Ammon's horn (tissue), 1 donor: ENCODE measurements at regions not wholly inside any gene's neighbourhood (a gene's known extent, or its start where the extent isn't known, plus 50 kb on each side); places are given as distances from the start of the nearest gene placed in this dataset.
"Not testable (repeated sequence)": the region's sequence is repeated elsewhere in the genome, so short reads cannot be mapped to it uniquely, and the experiment has no call there.

Experiments
- DNase-seq: peaks from one replicate; pipeline ENCODE4 v3.0.0-alpha.2; 2016; ENCODE audit warnings: low spot score

DNA sequence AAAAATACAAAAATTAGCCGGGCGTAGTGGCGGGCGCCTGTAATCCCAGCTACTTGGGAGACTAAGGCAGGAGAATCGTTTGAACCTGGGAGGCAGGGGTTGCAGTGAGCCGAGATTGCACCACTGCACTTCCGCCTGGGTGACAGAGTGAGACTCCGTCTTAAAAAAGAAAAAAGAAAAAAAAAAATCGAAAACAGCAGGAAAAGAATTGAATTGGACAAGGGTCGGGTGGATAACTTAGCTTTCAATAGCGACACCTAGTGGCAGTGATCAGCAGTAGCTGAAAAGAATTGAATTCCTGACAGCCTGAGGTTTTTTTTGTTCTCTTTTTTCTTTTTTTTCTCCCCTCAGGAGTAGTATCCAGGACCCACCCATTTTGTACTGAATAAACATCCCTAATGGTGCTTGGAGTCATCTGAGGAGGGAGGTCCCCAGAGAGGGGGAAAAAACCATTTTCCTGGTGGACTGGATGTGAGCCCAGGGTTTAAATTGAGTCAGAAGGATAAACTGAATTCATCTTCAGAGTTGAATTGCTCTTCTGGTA lies 55.1 kb downstream of the CYCS start:
- peak; percentile 76 for DNase-seq

DNA sequence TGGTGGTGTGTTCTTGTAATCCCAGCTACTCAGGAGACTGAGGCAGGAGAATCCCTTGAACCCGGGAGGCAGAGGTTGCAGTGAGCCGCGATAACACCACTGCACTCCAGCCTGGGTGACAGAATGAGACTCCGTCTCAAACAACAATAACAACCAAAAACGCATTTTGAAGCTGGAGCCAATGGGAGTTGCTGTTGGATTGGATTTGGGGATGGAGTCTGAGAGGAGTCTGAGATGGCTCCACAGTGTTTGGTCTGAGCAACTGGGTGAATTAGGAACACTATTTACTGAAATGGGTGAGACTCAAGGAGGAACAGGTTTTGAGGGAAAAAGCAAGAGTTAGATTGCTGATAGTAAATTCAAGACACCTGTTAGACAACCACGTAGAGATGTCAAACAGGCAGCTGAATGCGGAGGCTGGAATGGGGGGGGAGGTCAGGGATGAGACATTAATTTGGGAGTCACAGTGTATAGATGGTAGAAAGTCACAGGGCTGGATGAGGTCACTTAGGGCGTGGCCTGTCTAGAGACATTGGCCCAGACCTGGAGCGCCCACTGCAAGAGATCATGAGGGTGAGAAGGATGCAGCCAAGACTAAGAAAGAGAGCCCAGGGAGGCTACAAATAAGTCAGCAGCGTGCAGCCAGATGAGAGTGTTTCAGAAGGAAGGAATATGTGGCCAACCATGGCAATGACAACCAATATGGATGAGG lies 56.4 kb downstream of the CYCS start:
- DNase-seq = no peak

DNA sequence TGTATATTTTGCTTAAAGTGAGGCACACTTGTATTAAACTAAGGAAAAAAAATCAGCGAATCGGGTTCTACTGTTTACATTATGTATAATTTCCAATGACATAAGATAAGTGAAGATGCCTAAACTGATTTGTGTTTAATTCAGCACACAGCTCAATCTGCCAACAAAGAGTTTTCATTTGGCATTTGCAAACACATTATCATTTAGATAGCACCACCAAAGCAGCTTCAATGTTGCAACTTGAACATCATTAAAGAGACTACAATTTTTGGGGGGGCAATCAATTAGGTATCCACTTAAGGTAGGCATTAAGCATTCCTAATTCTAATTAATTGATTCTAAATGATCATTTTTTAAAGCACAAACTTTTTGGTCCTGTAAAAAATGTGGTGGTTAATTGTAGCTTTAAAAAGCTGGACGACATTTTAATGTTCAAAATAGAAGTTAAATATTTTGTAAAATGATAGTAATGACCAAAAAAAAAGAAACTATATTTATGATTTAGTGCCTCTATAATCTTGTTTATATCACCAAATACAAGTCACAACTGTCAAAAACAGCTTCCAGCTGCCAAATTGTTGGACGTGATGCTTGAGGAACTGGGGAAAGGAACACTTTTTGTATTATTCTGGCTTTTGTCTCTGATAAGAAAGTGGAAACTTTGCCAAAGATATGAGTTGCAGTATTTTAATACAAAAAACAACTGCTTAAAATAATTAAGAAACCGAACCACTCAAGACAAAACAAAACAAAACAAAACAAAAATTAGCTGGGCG lies 57.1 kb downstream of the CYCS start:
- DNase-seq = no peak

DNA sequence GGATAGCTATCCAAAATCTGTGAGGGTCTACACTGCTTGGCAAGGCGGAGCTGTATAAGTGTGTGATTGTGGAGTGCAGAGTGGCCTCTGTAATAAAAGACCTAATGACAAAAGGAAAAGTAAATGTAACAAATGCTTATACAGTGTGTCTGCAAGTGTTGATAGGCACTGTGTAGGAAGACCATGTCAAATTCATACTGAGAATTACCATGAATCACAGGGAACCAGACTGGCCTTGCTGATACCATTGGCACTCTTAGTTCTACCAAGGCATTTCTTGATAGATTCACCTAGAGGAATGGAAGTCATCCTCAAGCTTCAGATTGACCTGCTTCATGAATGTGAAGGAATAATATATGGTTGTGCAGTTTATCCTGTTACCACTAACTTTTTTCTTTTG lies 58.8 kb downstream of the CYCS start:
- no peak for DNase-seq

DNA sequence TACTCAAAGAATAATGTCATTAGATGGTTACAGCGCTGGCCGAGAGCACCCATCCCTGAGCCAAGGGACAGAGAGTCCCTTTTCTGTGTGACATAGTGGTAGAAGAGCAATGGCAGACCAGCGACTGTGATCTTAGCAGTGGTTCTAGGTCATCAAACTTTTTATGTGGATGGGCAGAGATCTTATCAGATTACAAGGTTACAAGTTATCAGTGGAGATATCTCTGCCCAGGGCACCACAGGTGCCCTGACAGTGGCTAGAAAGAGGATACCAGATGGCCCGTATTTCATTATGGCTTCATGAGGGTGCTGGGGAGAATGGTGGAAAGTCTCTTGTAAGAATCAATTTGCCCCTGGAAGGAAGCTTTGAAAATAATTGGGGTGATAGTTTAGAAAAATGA lies 62.7 kb downstream of the CYCS start:
- DNase-seq = no peak

DNA sequence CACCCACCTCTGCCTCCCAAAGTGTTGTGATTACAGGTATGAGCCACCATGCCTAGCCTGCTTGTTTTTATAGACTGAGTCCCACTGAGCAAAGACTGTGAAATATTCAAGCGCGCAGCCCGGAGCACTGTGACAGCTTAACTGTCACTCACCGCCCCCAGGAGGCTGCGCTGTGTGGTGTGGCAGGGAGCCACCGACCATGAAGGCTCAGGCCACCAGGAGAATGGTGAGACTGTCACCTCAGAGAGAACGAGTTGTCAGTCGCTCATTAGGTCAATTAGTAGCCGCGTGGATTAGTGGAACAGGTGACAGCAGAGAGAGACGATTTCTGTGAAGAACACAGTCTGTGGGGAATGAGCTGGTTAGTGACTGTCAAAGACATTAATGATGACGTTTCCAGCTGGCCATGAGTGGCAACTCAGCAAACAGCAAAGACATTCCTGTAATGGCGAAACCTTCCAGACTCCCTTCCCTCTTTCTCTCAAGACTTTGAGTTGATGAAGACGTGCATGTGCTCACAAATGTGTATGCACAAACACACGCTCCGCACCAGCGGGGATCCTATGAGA lies 64.5 kb downstream of the CYCS start:
- DNase-seq = no peak

DNA sequence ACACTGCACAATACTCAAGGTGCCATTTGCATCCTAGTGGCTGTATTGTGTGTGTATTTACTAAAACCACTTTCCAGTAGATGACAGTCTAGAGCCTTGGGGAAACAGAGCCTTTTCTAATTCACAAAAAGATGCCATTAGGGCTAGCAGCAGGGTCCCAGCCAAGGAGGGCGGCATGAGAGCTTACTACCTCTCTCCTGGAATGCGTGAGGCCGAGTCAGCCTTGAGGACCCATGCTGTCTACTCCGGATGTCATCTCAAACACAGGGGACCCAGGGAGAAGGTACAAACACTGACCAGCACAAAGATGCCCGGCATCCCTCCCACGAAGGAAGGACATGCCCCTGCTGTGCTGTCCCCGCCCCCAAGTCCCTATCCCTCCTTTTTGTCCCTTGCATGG lies 65.5 kb downstream of the CYCS start:
- DNase-seq = no peak

DNA sequence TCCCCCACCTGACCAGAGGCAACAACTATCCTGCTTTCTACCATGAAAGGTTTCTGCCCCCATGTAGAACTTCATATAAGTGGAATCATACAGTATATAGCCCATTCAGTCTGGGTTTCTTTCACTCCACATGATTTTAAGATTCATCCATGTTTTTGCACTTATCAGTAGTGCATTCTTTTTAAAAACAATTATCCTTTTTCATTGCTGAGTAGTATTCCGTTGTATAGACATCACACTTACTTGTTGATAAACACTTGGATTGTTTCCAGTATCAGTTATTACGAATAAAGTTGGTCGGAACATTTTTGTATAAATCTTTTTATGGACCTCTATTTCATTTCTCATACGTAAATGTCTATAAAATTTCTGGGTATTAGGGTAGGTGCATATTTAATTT lies 68.7 kb downstream of the CYCS start:
- DNase-seq = no peak

DNA sequence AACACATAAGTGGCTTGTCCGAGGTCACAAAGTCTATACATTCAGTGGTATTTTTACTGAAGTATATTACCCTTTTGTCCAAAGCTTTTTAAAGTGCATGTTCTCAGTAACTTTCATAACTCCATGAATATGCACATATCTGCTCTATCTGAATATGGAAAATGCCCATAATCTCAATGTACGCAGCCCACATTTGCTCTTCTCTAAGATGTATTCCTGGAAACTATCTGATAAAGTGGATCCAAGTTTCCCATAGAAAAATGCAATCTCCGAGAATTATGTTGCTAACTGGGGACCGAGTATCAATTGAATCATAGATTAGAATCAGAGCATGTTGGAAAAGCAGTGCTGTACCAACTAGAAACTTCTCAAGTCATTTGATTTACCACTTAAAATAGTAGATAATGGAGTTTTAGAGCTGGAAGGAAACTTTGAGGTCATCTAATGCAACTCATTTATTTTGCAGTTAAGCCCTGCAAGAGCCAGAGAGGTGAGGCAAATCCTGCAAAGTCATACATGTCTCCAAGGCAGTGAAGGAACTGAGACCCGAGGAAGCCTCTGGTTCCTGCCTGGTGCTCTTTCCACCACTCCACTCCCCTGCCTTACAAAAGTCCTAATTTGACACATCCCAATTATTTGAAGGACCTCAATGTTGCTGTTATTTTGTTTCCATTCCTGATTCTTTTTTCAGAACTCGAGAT lies 69.4 kb downstream of the CYCS start:
- no peak for DNase-seq

DNA sequence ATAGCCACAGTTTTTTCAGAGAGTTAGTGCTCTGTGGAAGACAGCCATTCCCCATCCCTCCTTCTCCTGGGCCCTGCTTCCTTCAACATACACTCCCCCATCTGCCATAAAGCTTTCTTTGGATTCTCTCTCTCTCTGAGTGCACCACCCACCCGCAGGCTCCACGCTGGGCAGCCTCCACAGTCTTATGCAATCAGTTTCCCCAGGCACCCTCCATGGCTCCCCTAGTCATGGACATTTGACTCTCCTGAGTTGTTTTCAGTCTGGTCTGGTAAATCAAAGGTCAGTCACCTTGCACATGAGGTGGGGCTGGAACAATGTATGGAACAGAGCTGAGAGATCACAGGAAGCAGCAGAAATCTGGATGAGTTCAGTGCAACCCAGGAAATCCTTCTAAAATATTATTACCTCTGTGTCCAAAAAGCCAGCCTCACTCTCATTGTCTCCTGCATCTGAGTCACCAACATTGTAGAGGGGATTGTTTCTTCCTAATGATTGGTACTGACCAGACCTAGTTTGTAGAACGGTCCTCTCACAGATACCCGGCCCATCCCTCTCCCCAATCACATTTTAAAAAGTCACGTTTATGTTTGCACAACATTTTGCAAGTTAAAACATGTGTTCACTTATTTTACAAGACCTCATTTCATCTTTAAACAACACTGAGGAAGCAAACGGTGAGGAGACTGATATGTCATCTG lies 70.1 kb downstream of the CYCS start:
- DNase-seq = no peak

DNA sequence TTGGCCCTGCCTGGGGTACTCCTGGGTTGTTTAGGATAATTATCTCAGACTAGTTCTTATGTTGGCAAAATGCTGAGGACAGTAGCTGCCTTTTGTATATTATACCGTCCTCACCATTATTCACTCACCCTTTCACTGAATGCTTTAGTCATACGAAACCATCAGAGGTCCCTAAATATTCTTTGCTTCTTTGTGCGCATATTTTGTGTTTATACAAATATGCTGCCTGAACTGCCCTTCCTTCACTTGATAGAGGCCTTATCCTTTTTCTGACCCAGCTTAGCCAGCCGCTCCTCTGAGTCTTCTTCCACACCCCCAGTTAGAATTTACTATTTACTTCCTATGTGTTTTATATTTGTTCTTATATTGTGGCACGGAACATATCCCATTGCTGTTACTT lies 70.2 kb upstream of the OSBPL3 start:
- no peak for DNase-seq

DNA sequence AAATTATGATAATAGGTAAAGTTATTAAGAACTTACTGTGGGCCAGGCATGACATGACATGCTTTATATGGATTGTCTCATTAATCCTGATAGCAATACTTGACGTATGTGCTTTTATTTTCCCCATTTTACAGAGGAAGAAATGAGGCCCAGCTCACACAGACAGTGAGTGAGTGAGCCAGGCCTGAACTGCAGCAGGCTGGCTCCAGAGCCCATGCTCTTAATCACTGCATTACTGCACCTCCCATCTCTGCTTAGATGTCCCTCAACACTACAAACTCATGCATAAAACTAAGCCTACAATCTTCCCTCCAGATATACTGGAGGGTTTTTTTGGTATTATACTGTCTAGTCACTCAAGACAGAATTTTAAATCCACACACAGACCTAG lies 68.5 kb upstream of the OSBPL3 start:
- DNase-seq = no peak

DNA sequence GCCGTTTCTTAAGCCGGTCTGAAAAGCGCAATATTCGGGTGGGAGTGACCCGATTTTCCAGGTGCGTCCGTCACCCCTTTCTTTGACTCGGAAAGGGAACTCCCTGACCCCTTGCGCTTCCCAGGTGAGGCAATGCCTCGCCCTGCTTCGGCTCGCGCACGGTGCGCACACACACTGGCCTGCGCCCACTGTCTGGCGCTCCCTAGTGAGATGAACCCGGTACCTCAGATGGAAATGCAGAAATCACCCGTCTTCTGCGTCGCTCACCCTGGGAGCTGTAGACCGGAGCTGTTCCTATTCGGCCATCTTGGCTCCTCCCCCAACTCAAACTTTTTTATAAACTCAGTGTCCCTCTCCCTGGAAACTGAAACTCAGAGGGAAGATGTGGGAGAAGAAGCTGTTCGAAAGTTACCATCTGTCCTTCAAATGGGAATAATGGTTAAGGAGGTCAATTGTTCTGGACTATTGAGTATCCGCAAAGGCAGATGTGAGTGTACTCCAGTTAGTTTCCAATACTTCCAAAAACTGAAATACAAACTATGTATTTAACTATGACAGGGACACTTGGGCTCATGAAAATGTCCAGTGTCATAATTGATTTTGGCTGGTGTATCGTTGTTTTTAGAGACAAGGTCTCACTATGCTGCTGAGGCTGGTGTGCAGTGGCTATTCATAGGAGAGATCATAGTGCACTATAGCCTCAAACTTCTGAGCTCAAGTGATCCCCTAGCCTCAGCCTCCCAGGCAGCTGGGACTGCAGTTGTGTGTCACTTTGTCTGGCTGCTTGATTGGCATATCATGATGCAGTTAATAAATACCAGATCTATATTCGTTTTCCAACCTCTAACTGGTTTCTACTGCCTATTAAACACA lies 67.8 kb upstream of the OSBPL3 start:
- DNase-seq = not testable (repeated sequence)

DNA sequence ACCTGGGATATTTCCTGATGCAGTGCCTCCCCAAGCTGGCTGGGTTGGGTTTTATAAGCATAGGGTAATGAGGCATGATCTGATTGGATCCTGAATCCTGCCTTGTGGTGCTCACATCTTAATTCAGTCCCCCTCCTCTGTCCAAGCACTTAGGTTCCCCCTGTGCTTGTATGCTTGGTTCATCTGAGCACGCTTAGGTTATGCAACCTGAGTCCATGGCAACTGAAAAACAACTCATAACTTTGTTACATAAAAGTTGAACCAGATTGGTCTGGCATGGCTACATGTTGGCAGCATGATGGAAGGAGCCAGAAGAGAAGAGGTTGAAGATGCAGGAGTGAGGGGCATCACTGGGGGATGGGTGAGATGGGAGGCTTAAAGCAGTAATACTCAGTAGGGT lies 57.3 kb upstream of the OSBPL3 start:
- DNase-seq = peak; percentile 32

DNA sequence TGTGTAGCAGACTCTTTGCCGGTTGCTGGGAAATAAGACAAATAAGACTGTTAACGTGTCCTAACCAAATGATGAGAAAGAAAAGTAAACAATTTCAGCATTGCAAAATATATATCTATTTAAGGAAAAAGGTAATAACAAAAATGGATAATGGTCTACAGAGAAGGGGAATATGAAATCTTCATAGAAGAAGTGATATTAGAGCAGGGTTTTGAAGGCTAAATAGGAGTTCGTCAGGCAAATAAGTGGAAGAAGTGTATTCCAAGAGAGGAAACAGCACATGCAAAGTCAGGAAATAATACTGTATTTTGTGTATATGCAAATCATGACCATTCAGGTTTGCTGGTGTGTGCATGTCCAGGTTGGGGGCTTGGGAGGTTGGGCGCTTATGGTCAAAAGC lies 55.3 kb upstream of the OSBPL3 start:
- no peak for DNase-seq

DNA sequence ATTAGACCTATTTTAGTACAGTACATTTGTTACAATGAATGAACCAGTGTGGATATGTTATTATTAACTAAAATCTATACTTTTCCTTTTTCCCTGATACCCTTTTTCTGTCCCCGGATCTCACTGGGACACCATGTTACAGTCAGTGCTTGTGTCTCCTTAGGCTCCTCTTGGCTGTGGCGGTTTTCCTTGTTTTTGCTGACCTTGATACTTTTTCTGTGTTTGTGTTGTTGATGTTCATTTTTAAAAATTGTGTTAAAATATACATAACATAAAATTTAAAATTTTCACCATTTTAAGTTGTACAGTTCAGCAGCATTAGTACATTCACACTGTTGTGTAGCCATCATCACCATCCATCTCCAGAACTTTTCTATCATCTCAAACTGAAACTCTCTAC lies 54.2 kb upstream of the OSBPL3 start:
- DNase-seq = no peak

DNA sequence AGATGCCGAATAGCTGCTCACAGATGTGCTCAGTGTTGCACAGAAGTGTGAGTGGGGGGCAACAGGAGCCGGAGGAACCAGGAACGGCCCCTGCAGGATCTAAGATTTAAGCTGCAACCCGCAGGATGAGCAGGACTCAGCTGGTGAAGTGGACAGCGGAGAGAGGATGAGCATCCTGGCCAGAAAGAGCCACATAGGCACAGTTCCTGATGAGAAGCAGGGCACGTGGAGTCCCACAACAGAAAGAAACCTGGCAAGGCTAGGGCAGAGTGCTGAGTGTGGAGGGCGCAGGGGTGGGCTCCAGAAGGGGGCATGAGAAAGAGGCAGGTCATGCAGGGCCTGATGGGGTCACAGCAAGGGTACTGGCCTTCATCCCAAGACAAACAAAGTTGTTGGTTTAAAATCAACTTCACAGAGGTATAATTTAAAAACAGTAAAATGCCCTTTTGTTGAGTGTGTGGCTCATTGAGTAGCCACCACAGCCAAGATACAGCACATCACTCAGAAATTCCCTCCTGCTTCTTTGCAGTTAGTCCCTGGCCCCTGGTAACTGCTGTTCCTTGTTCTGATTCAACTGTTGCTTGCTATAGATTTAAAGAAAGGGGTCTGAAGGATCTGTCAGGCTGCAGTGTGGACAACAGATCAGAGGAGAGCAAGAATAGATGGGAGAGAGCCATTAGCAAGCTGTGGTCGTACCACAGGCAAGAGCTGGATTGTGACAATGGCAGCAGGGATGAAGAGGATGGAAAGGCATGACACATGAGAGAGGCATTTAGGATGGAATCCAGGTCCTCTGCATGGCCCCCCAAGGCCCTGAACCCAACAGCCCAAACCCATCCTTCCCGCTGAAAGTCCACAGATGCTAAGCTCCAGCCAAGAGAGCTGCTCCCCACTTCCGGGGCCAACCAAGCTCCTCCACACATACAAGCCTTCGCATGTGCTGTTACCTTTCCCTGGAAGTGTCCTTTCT lies 53.1 kb upstream of the OSBPL3 start:
- no peak for DNase-seq

DNA sequence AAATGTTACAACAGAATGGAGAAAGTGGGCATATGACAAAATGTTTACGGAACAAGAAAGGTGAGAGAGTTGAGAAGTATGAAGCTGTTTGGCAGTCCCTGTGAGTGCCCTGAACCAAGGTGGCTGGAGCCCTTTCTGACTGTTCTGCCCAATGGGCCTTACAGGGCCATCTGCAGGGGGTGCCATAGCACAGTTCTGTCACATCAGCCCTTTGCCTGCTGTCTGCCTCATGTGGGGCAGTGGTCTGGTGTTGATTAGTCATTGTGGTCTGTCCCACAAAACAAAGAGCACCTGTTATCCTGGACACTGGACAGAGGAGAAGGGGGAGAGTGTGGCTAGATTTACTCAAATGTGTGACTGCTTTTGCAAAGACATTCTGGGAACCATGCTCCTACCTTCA lies 51.5 kb upstream of the OSBPL3 start:
- DNase-seq = no peak

DNA sequence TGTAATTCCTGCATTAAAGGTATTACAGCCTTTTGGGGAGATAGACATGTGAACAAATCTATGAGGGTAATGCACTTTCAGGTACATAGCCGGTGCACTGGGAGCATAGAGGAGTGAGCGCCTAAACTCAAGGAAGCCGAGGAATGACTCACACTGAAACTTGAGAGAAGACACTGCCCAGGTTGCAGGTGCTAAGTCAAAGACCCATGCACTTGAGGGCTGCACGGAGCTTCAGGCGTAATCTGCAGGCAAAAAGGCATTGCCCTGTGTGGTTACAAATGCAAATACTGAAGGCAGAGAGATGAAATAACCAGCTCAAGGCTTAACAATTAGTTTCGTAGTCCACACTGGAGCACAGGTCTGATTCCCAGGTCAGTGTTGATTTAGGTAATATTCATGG lies 51.0 kb upstream of the OSBPL3 start:
- no peak for DNase-seq
